ENCODE measurements at regions not wholly inside any gene's neighbourhood (a gene's known extent, or its start where the extent isn't known, plus 50 kb on each side); places are given as distances from the start of the nearest gene placed in this dataset.

- CTCF ChIA-PET: interaction anchor here (1.0 to 1.5 kb wide), 2 partner anchors 9 to 1073 kb away, joined by 3 read pairs; no protein-coding TSS in a partner anchor
- POLR2A ChIA-PET: no interaction called here
- no peak for DNase-seq (ENCODE audit: low read depth, low spot score)
- Histone ChIP-seq H3K27me3 (ENCODE audit: control insufficient read depth, insufficient read depth, low read length) (no peaks in the 10 kb centered on the region), H3K9me3 (ENCODE audit: control insufficient read depth, insufficient read depth, low read length) (no peaks in the 10 kb centered on the region), H3K27ac (ENCODE audit: low read depth, low read length) (no peak overlapping the region), H3K4me3 (ENCODE audit: low read depth, low read length) (no peak overlapping the region)
- TF ChIP-seq CTCF (IDR thresholded peaks at IDR 0.05; ENCODE audit: low read depth, low read length): no peak
Measured at GRCh38 chr18:56307354-56308170, 330.8 kb downstream of the TXNL1 start.

- TF ChIP-seq CTCF (IDR thresholded peaks at IDR 0.05; ENCODE audit: low read depth, low read length): no peak
- ChIA-PET CTCF (interaction anchor here (1.0 kb wide), 1 partner anchor 9 kb away, joined by 3 read pairs; no protein-coding TSS in a partner anchor), POLR2A (no interaction called here)
- no peak overlapping the region for H3K4me3 ChIP-seq (ENCODE audit: low read depth, low read length)
- H3K9me3 ChIP-seq (ENCODE audit: control insufficient read depth, insufficient read depth, low read length): no peaks in the 10 kb centered on the region
- H3K27ac ChIP-seq (ENCODE audit: low read depth, low read length): no peak overlapping the region
- H3K27me3 ChIP-seq (ENCODE audit: control insufficient read depth, insufficient read depth, low read length): no peaks in the 10 kb centered on the region
- DNase-seq (ENCODE audit: low read depth, low spot score): no peak
Measured at GRCh38 chr18:56306797-56307196, 331.6 kb downstream of the TXNL1 start.

- Histone ChIP-seq H3K27ac (ENCODE audit: low read depth, low read length) (no peak overlapping the region), H3K4me3 (ENCODE audit: low read depth, low read length) (no peak overlapping the region), H3K9me3 (ENCODE audit: control insufficient read depth, insufficient read depth, low read length) (no peaks in the 10 kb centered on the region), H3K27me3 (ENCODE audit: control insufficient read depth, insufficient read depth, low read length) (no peaks in the 10 kb centered on the region)
- no peak for TF ChIP-seq CTCF (IDR thresholded peaks at IDR 0.05; ENCODE audit: low read depth, low read length)
- ChIA-PET POLR2A (no interaction called here), CTCF (no interaction called here)
- DNase-seq (ENCODE audit: low read depth, low spot score): no peak
Measured at GRCh38 chr18:56305583-56305982, 332.8 kb downstream of the TXNL1 start.

GRCh38 chr18:56302156-56302555, 336.2 kb downstream of the TXNL1 start:
- H3K4me3 ChIP-seq (ENCODE audit: low read depth, low read length): no peak overlapping the region
- POLR2A ChIA-PET: no interaction called here
- no peaks in the 10 kb centered on the region for H3K27me3 ChIP-seq (ENCODE audit: control insufficient read depth, insufficient read depth, low read length)
- TF ChIP-seq CTCF (IDR thresholded peaks at IDR 0.05; ENCODE audit: low read depth, low read length): no peak
- H3K27ac ChIP-seq (ENCODE audit: low read depth, low read length): no peak overlapping the region
- no peak for DNase-seq (ENCODE audit: low read depth, low spot score)
- CTCF ChIA-PET: no interaction called here
- no peaks in the 10 kb centered on the region for H3K9me3 ChIP-seq (ENCODE audit: control insufficient read depth, insufficient read depth, low read length)

- no peak for DNase-seq (ENCODE audit: low read depth, low spot score)
- TF ChIP-seq CTCF (IDR thresholded peaks at IDR 0.05; ENCODE audit: low read depth, low read length): no peak
- Histone ChIP-seq H3K9me3 (ENCODE audit: control insufficient read depth, insufficient read depth, low read length) (no peaks in the 10 kb centered on the region), H3K27ac (ENCODE audit: low read depth, low read length) (no peak overlapping the region), H3K27me3 (ENCODE audit: control insufficient read depth, insufficient read depth, low read length) (no peaks in the 10 kb centered on the region), H3K4me3 (ENCODE audit: low read depth, low read length) (no peak overlapping the region)
- ChIA-PET CTCF (no interaction called here), POLR2A (no interaction called here)
Measured at GRCh38 chr18:56299740-56300139, 338.7 kb downstream of the TXNL1 start.

All from AG04450 (cell line).